ENCODE measurements at regions not wholly inside any gene's neighbourhood (a gene's known extent, or its start where the extent isn't known, plus 50 kb on each side); places are given as distances from the start of the nearest gene placed in this dataset.

GRCh38 chr2:82109418-82109817 is 1804.9 kb upstream of the LRRTM1 start:
- DNase-seq, result no peak
- TF ChIP-seq CTCF (IDR thresholded peaks at IDR 0.05; ENCODE audit: low read depth, low read length), result no peak
- Histone ChIP-seq H3K4me1 (no peaks in the 10 kb centered on the region), H3K27me3 (no peaks in the 10 kb centered on the region), H3K36me3 (no peaks in the 10 kb centered on the region), H3K9me3 (no peaks in the 10 kb centered on the region), H3K4me3 (ENCODE audit: low read depth, low read length) (no peak overlapping the region)

GRCh38 chr2:82098617-82099016 is 1794.1 kb upstream of the LRRTM1 start:
- Histone ChIP-seq H3K36me3 (no peaks in the 10 kb centered on the region), H3K9me3 (no peaks in the 10 kb centered on the region), H3K4me1 (no peaks in the 10 kb centered on the region), H3K4me3 (ENCODE audit: low read depth, low read length) (no peak overlapping the region), H3K27me3 (no peaks in the 10 kb centered on the region)
- no peak for TF ChIP-seq CTCF (IDR thresholded peaks at IDR 0.05; ENCODE audit: low read depth, low read length)
- DNase-seq, result no peak

- Histone ChIP-seq H3K9me3 (no peaks in the 10 kb centered on the region), H3K36me3 (no peaks in the 10 kb centered on the region), H3K27me3 (no peaks in the 10 kb centered on the region), H3K4me1 (no peaks in the 10 kb centered on the region), H3K4me3 (ENCODE audit: low read depth, low read length) (no peak overlapping the region)
- no peak for DNase-seq
- no peak for TF ChIP-seq CTCF (IDR thresholded peaks at IDR 0.05; ENCODE audit: low read depth, low read length)
These were observed 1785.0 kb upstream of the LRRTM1 start for GRCh38 chr2:82089518-82089917.

GRCh38 chr2:82084679-82085392 is 1780.3 kb upstream of the LRRTM1 start:
- no peaks in the 10 kb centered on the region for H3K27me3 ChIP-seq
- TF ChIP-seq CTCF (IDR thresholded peaks at IDR 0.05; ENCODE audit: low read depth, low read length), result no peak
- no peak for DNase-seq

GRCh38 chr2:82075875-82076274 is 1771.3 kb upstream of the LRRTM1 start:
- TF ChIP-seq CTCF (IDR thresholded peaks at IDR 0.05; ENCODE audit: low read depth, low read length), result no peak
- H3K4me1 ChIP-seq, result no peaks in the 10 kb centered on the region
- DNase-seq, result no peak
- H3K36me3 ChIP-seq, result no peaks in the 10 kb centered on the region
- no peak overlapping the region for H3K4me3 ChIP-seq (ENCODE audit: low read depth, low read length)
- H3K9me3 ChIP-seq, result no peaks in the 10 kb centered on the region
- H3K27me3 ChIP-seq, result no peaks in the 10 kb centered on the region

More at GRCh38 chr2:82084679-82085392, 1780.3 kb upstream of the LRRTM1 start:
- no peaks in the 10 kb centered on the region for H3K36me3 ChIP-seq
- no peaks in the 10 kb centered on the region for H3K9me3 ChIP-seq
- H3K4me1 ChIP-seq, result no peaks in the 10 kb centered on the region
- H3K4me3 ChIP-seq (ENCODE audit: low read depth, low read length), result no peak overlapping the region

- no peak for DNase-seq
- Histone ChIP-seq H3K4me1 (no peaks in the 10 kb centered on the region), H3K27me3 (no peaks in the 10 kb centered on the region), H3K9me3 (no peaks in the 10 kb centered on the region), H3K4me3 (ENCODE audit: low read depth, low read length) (no peak overlapping the region), H3K36me3 (no peaks in the 10 kb centered on the region)
- no peak for TF ChIP-seq CTCF (IDR thresholded peaks at IDR 0.05; ENCODE audit: low read depth, low read length)
These were observed 1757.9 kb upstream of the LRRTM1 start for GRCh38 chr2:82062463-82062862.
